Keratinocyte (primary cell): ENCODE measurements at regions not wholly inside any gene's neighbourhood (a gene's known extent, or its start where the extent isn't known, plus 50 kb on each side); places are given as distances from the start of the nearest gene placed in this dataset.

ENCODE experiments used
- DNase-seq: peaks from one replicate; pipeline ENCODE4 v3.0.0-alpha.2; 2011; ENCODE audit warnings: low read depth, missing footprints, low spot score
- FAIRE-seq: peaks from 2 replicates; lab custom pipeline; 2011; peaks lifted over from hg19 to GRCh38; lab: Jason Lieb, UNC
- H2AFZ ChIP-seq: 2 replicates; pipeline ENCODE4 v1.6.0; 2012; ENCODE audit warnings: low read length, control low read depth, inconsistent platforms; ENCODE audit not compliant: control insufficient read depth
- H3K27ac ChIP-seq: 2 replicates; pipeline ENCODE4 v1.5.1; 2011; ENCODE audit warnings: low read length; ENCODE audit not compliant: control insufficient read depth, insufficient read depth
- H3K27me3 ChIP-seq: 3 replicates; pipeline ENCODE4 v1.6.0; 2011; ENCODE audit warnings: low read length; ENCODE audit not compliant: control insufficient read depth, insufficient read depth; ENCODE audit errors: extremely low read depth
- H3K36me3 ChIP-seq, 2 experiments: 2 replicates in 1 of 2; 3 replicates in 1 of 2; pipeline ENCODE4 v1.5.1; 2011; ENCODE audit warnings: low read length in 2 of 2, mild to moderate bottlenecking in 1 of 2; ENCODE audit not compliant: control insufficient read depth in 2 of 2, insufficient read depth in 2 of 2; ENCODE audit errors: extremely low read depth in 1 of 2
- H3K4me1 ChIP-seq: 3 replicates; pipeline ENCODE4 v1.5.1; 2011; ENCODE audit warnings: low read length; ENCODE audit not compliant: control insufficient read depth, insufficient read depth; ENCODE audit errors: extremely low read depth
- H3K4me2 ChIP-seq: 3 replicates; pipeline ENCODE4 v1.6.0; 2011; ENCODE audit warnings: low read depth, low read length; ENCODE audit not compliant: control insufficient read depth, insufficient read depth; ENCODE audit errors: extremely low read depth
- H3K4me3 ChIP-seq, 3 experiments: fragments of 200-600 bp in 1 of 3; sonication (generic) in 1 of 3; 2 replicates in 2 of 3; 3 replicates in 1 of 3; pipeline ENCODE4 v1.5.1; 2011 to 2016; ENCODE audit warnings: low read length in 3 of 3, mild to moderate bottlenecking in 3 of 3, control low read depth in 2 of 3, inconsistent platforms in 1 of 3, low read depth in 1 of 3, mixed read lengths in 1 of 3, mixed run types in 1 of 3, moderate library complexity in 1 of 3; ENCODE audit not compliant: control insufficient read depth in 2 of 3, insufficient read depth in 2 of 3; ENCODE audit errors: extremely low read depth in 1 of 3
- H3K79me2 ChIP-seq: 2 replicates; pipeline ENCODE4 v1.6.0; 2012; ENCODE audit warnings: low read length; ENCODE audit not compliant: control insufficient read depth, insufficient read depth
- H3K9ac ChIP-seq: 3 replicates; pipeline ENCODE4 v1.6.0; 2011; ENCODE audit warnings: low read length; ENCODE audit not compliant: control insufficient read depth, insufficient read depth; ENCODE audit errors: extremely low read depth
- H3K9me1 ChIP-seq: 3 replicates; pipeline ENCODE4 v1.6.0; 2011; ENCODE audit warnings: low read length; ENCODE audit not compliant: control insufficient read depth, insufficient read depth; ENCODE audit errors: extremely low read depth
- H3K9me3 ChIP-seq: 2 replicates; pipeline ENCODE4 v1.5.1; 2012; ENCODE audit warnings: low read depth, low read length; ENCODE audit not compliant: control insufficient read depth
- H4K20me1 ChIP-seq: 3 replicates; pipeline ENCODE4 v1.6.0; 2011; ENCODE audit warnings: low read length; ENCODE audit not compliant: control insufficient read depth, insufficient read depth; ENCODE audit errors: extremely low read depth
- CTCF ChIP-seq, 3 experiments: IDR thresholded peaks in 1 of 3; conservative IDR thresholded peaks in 1 of 3; optimal IDR thresholded peaks in 1 of 3; 2 replicates in 2 of 3; 3 replicates in 1 of 3; pipeline versions ENCODE3 to v1.5.1; 2011; ENCODE audit warnings: low read length in 3 of 3, mild to moderate bottlenecking in 3 of 3, moderate library complexity in 2 of 3, control low read depth in 1 of 3, inconsistent platforms in 1 of 3; ENCODE audit not compliant: insufficient read depth in 2 of 3; ENCODE audit errors: extremely low read depth in 1 of 3
- EZH2 ChIP-seq: IDR thresholded peaks from one replicate; pipeline ENCODE4 v1.6.1; 2012; ENCODE audit warnings: inconsistent platforms, mild to moderate bottlenecking, low read length, moderate library complexity
- dilution Hi-C: fragments of 300-500 bp; cut with MboI; formaldehyde crosslinking; loops from one replicate; pipeline ENCODE4 v1.7.0; 2020; ENCODE audit warnings: low sequenced_read_pairs; ENCODE audit not compliant: extremely low pct_ligation_motif_present

GRCh38 chr3:1578124-1578806 lies 485.4 kb downstream of the CNTN6 start:
- Histone ChIP-seq H3K9me1 (no peaks in the 10 kb centered on the region), H3K36me3 (no peaks in the 10 kb centered on the region), H3K9ac (no peak overlapping the region), H2AFZ (no peak overlapping the region), H3K4me2 (peak overlapping the region; percentile 29), H3K4me3 (no peak overlapping the region), H3K9me3 (no peaks in the 10 kb centered on the region), H3K79me2 (no peaks in the 10 kb centered on the region), H3K27ac (no peak overlapping the region), H3K4me1 (no peaks in the 10 kb centered on the region), H3K27me3 (no peaks in the 10 kb centered on the region), H4K20me1 (no peaks in the 10 kb centered on the region)
- DNase-seq (no peak), FAIRE-seq (no peak)
- TF ChIP-seq CTCF (optimal IDR thresholded peaks at IDR 0.05 in 1 of 3, IDR thresholded peaks at IDR 0.05 in 1 of 3, conservative IDR thresholded peaks at IDR 0.05 in 1 of 3; ENCODE audit: extremely low read depth in 1 of 3, insufficient read depth in 2 of 3, low read length in 3 of 3) (no peak), EZH2 (no peak)
- dilution Hi-C loops = no loop called here

DNA sequence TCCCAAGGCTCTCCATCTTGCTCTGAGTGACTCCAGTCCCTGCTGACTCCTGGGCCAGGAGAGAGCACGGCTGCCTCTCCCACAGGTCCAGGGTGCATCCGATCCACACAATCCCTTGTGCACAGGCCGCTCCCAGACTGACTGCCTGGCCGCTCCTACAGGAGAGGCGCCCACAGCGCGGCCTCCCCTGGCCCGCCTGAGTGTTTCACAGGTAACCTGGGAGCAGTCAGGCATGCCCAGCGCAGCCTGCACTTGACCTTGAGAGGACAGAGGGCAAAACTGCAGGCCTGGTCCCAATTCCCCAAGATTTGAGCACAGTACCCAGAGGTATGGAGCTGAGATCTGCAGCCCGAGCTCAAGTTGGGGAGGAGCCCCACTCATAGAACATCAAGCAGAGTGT lies 490.2 kb downstream of the CNTN6 start:
- dilution Hi-C loops = no loop called here
- Histone ChIP-seq H2AFZ (no peak overlapping the region), H3K79me2 (no peaks in the 10 kb centered on the region), H4K20me1 (no peaks in the 10 kb centered on the region), H3K4me1 (no peaks in the 10 kb centered on the region), H3K36me3 (no peaks in the 10 kb centered on the region), H3K9me3 (no peaks in the 10 kb centered on the region), H3K9ac (no peak overlapping the region), H3K9me1 (no peaks in the 10 kb centered on the region), H3K4me2 (no peak overlapping the region), H3K27me3 (no peaks in the 10 kb centered on the region), H3K4me3 (no peak overlapping the region), H3K27ac (no peak overlapping the region)
- FAIRE-seq = no peak
- DNase-seq = no peak
- TF ChIP-seq CTCF (optimal IDR thresholded peaks at IDR 0.05 in 1 of 3, IDR thresholded peaks at IDR 0.05 in 1 of 3, conservative IDR thresholded peaks at IDR 0.05 in 1 of 3; ENCODE audit: extremely low read depth in 1 of 3, insufficient read depth in 2 of 3, low read length in 3 of 3) = no peak
- TF ChIP-seq EZH2 = no peak
